NCI-H526 treated with DMSO at 0.1 percent for 48 hours (cell line): ENCODE measurements at regions not wholly inside any gene's neighbourhood (a gene's known extent, or its start where the extent isn't known, plus 50 kb on each side); places are given as distances from the start of the nearest gene placed in this dataset.
"Not testable (repeated sequence)": the region's sequence is repeated elsewhere in the genome, so short reads cannot be mapped to it uniquely, and the experiment has no call there.

Experiments
- DNase-seq: peaks from one replicate; lab custom pipeline; 2025; lab: John Stamatoyannopoulos, UW

- DNase-seq, result no peak
These were observed 887.4 kb downstream of the TMTC2 start for GRCh38 chr12:83574142-83574541.

DNA sequence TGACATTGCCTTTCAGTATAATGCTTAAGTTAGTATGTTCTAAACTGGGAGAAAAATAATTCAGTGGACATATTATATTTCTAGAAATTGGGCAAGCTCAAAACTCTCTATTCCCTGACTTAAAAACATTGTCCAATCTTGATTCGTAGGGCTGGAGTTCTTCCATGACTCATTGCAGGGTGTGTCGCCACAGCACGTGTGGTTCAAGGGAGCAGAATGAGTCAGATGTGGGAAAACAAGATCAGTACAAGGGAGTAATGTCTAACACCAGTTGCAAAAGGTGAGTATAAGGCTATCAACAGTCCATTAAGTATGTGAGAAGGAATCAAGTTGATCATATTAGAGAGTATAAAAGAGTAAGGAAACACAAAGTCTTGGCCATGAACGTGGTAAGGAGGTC, 887.0 kb downstream of the TMTC2 start:
- no peak for DNase-seq

DNA sequence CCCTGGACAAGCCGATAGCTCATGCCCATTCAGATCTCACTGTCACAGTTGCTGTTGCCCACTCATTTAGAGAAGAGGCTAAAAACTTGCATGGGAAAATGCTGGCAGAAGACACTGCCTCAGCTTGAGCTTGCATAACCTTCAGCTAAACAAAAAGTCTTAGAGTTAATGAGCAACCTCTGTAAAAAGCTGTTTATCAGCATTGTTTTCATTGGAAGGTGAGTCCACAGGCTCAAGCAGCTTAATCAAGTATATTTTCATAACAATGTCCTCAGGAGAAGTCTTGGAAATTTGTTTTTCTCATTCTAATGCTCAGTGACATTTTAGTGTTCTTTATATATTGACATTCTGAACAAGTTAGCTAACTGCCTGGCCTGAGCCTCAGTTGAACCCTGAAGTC, 872.9 kb downstream of the TMTC2 start:
- DNase-seq, result no peak

DNA sequence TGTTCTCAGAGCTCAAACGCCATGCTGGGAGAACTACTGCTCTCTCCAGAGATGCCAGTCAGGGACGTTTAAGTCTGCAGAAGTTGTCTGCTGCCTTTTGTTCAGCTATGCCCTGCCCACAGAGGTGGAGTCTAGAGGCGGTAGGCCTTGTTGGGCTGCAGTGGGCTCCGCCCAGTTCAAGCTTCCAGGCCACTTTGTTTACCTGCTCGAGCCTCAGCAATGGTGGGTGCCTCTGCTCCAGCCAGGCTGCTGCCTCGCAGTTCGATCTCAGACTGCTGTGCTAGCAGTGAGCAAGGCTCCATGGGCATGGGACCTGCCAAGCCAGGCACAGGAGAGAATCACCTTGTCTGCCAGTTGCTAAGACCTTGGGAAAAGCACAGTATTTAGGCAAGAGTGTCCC, 869.3 kb downstream of the TMTC2 start:
- DNase-seq, result not testable (repeated sequence)

GRCh38 chr12:83541446-83541845, 854.7 kb downstream of the TMTC2 start:
- no peak for DNase-seq

DNA sequence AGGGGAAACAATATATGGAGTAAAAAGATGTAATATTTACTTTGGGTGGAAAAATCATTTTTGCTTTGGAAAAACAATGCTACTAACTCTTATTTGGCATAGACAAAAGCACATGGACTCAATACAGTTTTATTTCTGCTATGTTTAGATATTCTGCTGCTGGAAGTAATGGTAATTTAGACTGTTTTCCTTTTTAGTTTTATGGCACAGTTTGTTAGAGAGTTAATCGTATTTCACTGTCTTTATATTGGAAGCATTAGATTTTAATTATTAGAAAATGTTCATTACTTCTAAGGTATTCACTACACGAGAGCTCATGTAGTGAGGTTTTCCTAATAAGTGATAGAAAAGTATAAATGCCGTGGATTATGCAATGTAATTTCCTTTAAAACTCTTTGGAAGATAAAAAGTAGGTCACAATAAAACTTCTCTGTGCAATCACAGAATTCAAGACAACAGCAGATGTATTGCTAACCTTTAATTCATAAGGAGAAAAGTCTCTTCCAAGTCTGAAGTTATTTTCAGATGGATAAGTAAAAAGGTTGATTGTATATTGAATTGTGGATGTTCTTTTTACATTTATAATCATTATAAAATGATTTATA, 851.8 kb downstream of the TMTC2 start:
- DNase-seq, result no peak

GRCh38 chr12:83537428-83538053, 850.8 kb downstream of the TMTC2 start:
- DNase-seq, result no peak

- no peak for DNase-seq
These were observed 849.8 kb downstream of the TMTC2 start for GRCh38 chr12:83536496-83536895.

DNA sequence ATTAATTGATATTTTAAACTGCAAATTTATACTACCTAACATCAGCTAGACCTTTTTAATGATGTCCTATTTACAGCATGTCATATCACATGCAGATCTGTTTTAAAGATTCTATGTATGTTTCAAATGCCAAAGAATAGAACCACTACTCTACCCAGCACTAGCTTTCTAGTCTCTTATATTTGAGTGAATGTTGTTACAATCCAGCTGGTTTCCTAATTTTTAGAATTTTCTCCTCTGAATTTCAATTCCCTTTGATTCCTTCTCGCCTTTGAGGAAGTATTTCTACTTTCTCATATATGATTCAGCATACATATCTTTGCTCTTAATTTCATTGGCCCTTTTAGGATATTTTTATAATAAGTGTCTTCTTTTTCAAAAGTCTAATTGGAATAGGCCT, 841.9 kb downstream of the TMTC2 start:
- DNase-seq, result no peak

GRCh38 chr12:83527810-83528209, 841.1 kb downstream of the TMTC2 start:
- DNase-seq, result no peak

DNA sequence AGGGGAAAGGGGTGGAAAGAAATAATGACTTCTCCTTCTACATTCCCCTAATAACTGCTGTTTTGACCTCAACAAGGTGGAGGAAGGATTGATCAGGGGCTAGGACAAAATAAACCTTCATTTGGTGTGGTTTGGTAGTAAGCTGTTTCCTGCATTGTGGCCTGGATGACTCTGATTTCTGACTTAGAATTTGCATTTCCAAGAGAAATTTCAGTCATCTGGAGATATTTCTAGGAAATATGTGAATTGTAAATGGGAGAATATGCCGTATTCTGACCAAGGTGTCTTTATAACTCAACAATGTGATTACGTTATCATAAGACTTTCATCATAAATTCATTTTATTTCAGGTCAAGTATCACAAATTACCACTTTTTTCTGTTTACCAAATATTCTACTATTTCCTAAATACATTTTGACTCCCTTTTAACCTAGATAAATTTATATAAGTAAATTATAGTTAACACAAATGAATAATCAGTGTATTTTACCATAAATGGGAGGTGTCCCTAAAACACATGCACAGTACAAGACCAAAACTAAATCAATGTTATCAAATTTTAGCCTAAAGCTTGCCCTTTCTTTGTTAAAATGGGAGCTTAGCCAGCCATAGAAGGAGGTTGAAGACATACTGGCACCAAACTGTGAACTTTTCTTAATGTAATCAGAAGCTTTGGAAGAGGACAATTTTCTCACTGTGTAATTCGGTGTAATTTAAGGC, 828.8 kb downstream of the TMTC2 start:
- DNase-seq, result no peak

- no peak for DNase-seq
These were observed 827.7 kb downstream of the TMTC2 start for GRCh38 chr12:83514372-83514771.

GRCh38 chr12:83506841-83507240, 820.1 kb downstream of the TMTC2 start:
- DNase-seq, result no peak

GRCh38 chr12:83505586-83505985, 818.9 kb downstream of the TMTC2 start:
- DNase-seq, result no peak

DNA sequence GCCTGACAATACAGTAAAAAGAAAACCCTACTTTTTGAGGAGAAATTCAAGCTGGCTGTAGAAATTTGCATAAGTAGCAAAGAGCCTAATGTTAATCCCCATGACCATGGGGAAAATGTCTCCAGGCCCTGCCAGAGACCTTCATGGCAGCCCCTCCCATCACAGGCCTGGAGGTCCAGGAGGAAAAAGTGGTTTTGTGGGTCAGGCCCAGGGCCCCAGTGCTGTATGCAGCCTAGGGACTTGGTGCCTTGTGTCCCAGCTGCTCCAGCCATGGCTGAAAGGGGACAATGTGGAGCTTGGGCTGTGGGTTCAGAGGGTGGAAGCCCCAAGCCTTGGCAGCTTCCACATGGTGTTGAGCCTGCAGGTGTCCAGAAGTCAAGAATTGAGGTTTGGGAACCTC, 813.2 kb downstream of the TMTC2 start:
- DNase-seq, result not testable (repeated sequence)

DNA sequence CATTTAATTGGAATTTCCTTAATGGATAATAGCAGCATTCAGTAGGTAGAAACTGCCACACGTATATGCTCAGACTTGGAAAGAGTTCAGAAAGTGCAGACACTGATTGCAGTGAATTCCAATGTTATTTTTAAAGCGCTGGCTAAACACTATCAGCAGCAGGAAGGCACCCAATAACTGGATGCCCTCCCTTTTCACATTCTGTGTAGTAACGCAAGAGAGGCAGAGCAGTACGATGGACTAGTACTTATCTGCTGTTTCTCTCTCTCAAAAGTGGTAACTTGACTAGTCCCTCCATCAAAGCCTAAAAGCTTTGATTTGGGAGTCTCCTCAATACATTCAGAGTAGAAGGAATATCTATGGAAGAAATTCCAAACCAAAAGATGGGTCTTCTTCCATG, 791.0 kb downstream of the TMTC2 start:
- DNase-seq, result no peak

GRCh38 chr12:83476695-83477690, 790.3 kb downstream of the TMTC2 start:
- DNase-seq, result no peak

- no peak for DNase-seq
These were observed 789.3 kb downstream of the TMTC2 start for GRCh38 chr12:83476006-83476405.

DNA sequence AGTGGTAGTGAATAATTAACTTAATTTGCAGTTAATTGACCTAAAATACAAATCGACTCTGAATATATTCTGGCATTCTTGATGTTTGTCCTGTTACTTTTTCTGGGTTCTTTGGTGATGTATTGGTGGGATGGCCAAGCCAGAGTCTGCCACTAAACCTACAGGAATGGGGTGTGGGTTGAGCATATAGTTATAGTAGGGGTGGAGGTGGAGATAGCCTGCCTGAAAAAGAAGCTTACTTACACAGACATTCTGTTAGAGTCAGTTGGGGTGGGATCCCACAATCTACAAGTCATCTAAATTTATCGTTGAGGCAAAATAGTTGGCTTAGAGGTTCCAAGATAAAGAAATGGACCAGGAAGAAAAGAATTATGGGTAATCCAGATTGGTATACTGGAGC, 787.7 kb downstream of the TMTC2 start:
- no peak for DNase-seq

GRCh38 chr12:83473408-83474095, 786.8 kb downstream of the TMTC2 start:
- no peak for DNase-seq

- DNase-seq, result no peak
These were observed 786.1 kb downstream of the TMTC2 start for GRCh38 chr12:83472772-83473171.

DNA sequence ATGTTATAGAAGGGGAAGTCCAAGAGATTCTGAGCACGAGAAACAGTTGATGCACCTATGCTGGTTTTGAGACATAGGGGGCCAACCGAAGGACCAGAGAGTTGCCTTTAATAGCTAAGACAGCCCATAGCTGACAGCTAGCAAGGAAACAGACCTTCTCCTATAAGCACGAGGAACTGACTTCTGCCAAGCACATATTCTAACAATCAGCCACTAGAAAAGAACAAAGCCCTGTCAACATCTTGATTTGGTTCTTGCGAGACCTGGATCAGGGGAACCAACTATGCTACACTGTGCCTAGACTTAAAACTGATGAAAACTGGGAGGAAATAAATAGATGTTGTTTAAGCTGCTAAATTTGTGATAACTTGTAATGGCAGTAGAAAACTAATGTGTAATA, 785.6 kb downstream of the TMTC2 start:
- DNase-seq, result no peak
